Osteoblast (primary cell): ENCODE measurements at regions not wholly inside any gene's neighbourhood (a gene's known extent, or its start where the extent isn't known, plus 50 kb on each side); places are given as distances from the start of the nearest gene placed in this dataset.

Experiments used
- DNase-seq: peaks from one replicate; pipeline ENCODE4 v3.0.0; 2011; ENCODE audit warnings: low spot score, mixed read lengths; ENCODE audit not compliant: insufficient read length; ENCODE audit errors: missing footprints
- H2AFZ ChIP-seq: 2 replicates; pipeline ENCODE4 v1.6.0; 2011; ENCODE audit warnings: mild to moderate bottlenecking, low read length
- H3K27ac ChIP-seq: 2 replicates; pipeline ENCODE4 v1.5.1; 2011; ENCODE audit warnings: mild to moderate bottlenecking, low read depth, low read length, moderate library complexity
- H3K27me3 ChIP-seq: 2 replicates; pipeline ENCODE4 v1.6.0; 2012; ENCODE audit warnings: mild to moderate bottlenecking, control low read depth, inconsistent platforms, low read length, moderate library complexity; ENCODE audit not compliant: insufficient read depth
- H3K36me3 ChIP-seq: 2 replicates; pipeline ENCODE4 v1.5.1; 2011; ENCODE audit warnings: mild to moderate bottlenecking, low read length, control low read depth, moderate library complexity; ENCODE audit not compliant: insufficient read depth
- H3K4me1 ChIP-seq: 2 replicates; pipeline ENCODE4 v1.5.1; 2011; ENCODE audit warnings: mild to moderate bottlenecking, low read length, control low read depth, moderate library complexity; ENCODE audit not compliant: insufficient read depth
- H3K4me2 ChIP-seq: 2 replicates; pipeline ENCODE4 v1.6.0; 2011; ENCODE audit warnings: mild to moderate bottlenecking, low read length; ENCODE audit not compliant: insufficient read depth
- H3K4me3 ChIP-seq: fragments of 200-600 bp; sonication (generic); 3 replicates; pipeline ENCODE4 v1.5.1; 2012; ENCODE audit warnings: mild to moderate bottlenecking, low read length, inconsistent platforms; ENCODE audit not compliant: insufficient read depth
- H3K79me2 ChIP-seq: 2 replicates; pipeline ENCODE4 v1.6.0; 2012; ENCODE audit warnings: mild to moderate bottlenecking, low read length, control low read depth, inconsistent platforms; ENCODE audit not compliant: insufficient read depth
- H3K9me3 ChIP-seq: 2 replicates; pipeline ENCODE4 v1.5.1; 2011; ENCODE audit warnings: low read depth, low read length, control low read depth
- H4K20me1 ChIP-seq: 2 replicates; pipeline ENCODE4 v1.6.0; 2012; ENCODE audit warnings: mild to moderate bottlenecking, low read length, control low read depth; ENCODE audit not compliant: insufficient read depth
- CTCF ChIP-seq: IDR thresholded peaks from 2 replicates; pipeline ENCODE4 v1.5.1; 2011; ENCODE audit warnings: mild to moderate bottlenecking, low read depth, low read length, moderate library complexity; ENCODE audit errors: extremely low read depth

GRCh38 chr2:140178234-140178633 is 1398.0 kb upstream of the NXPH2 start:
- Histone ChIP-seq H4K20me1 (no peaks in the 10 kb centered on the region), H3K36me3 (no peaks in the 10 kb centered on the region), H3K4me1 (no peaks in the 10 kb centered on the region), H3K4me3 (no peak overlapping the region), H2AFZ (no peak overlapping the region), H3K27me3 (no peaks in the 10 kb centered on the region), H3K79me2 (no peaks in the 10 kb centered on the region), H3K27ac (no peak overlapping the region), H3K4me2 (no peak overlapping the region), H3K9me3 (no peaks in the 10 kb centered on the region)
- DNase-seq: no peak
- no peak for TF ChIP-seq CTCF

DNA sequence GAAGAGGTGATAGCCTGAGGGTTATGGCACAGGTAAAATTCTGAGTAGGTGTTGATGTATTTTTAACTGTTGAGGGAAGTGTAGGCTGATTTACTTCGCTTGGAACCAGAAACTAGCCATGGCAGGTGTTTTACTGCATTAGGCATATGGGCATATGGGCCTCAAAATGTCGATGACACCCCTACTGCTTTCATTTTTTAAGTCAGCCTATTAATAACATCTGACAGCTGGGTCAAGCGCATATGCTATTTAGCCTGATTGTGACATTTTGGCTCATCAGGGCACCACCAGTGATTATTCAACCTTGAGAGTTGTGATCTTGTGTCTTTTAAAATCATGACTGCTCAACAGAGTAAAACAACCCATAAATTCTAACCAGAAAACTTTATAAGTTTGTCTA is 1396.9 kb upstream of the NXPH2 start:
- H4K20me1 ChIP-seq: no peaks in the 10 kb centered on the region
- no peaks in the 10 kb centered on the region for H3K4me1 ChIP-seq
- H2AFZ ChIP-seq: no peak overlapping the region
- H3K4me2 ChIP-seq: no peak overlapping the region
- H3K4me3 ChIP-seq: no peak overlapping the region
- H3K36me3 ChIP-seq: no peaks in the 10 kb centered on the region
- H3K27ac ChIP-seq: no peak overlapping the region
- H3K9me3 ChIP-seq: no peaks in the 10 kb centered on the region
- no peak for TF ChIP-seq CTCF
- DNase-seq: no peak
- no peaks in the 10 kb centered on the region for H3K79me2 ChIP-seq
- H3K27me3 ChIP-seq: no peaks in the 10 kb centered on the region

GRCh38 chr2:140173790-140174189 is 1393.6 kb upstream of the NXPH2 start:
- no peaks in the 10 kb centered on the region for H3K36me3 ChIP-seq
- no peak overlapping the region for H3K27ac ChIP-seq
- no peaks in the 10 kb centered on the region for H3K4me1 ChIP-seq
- no peak overlapping the region for H2AFZ ChIP-seq
- H3K79me2 ChIP-seq: no peaks in the 10 kb centered on the region
- TF ChIP-seq CTCF: no peak
- H3K4me2 ChIP-seq: no peak overlapping the region
- no peak for DNase-seq
- H3K4me3 ChIP-seq: no peak overlapping the region
- H3K9me3 ChIP-seq: no peaks in the 10 kb centered on the region
- no peaks in the 10 kb centered on the region for H3K27me3 ChIP-seq
- no peaks in the 10 kb centered on the region for H4K20me1 ChIP-seq

- DNase-seq: no peak
- no peaks in the 10 kb centered on the region for H3K4me1 ChIP-seq
- H3K4me3 ChIP-seq: no peak overlapping the region
- H3K36me3 ChIP-seq: no peaks in the 10 kb centered on the region
- no peaks in the 10 kb centered on the region for H4K20me1 ChIP-seq
- H3K27me3 ChIP-seq: no peaks in the 10 kb centered on the region
- H3K4me2 ChIP-seq: no peak overlapping the region
- no peak overlapping the region for H2AFZ ChIP-seq
- H3K9me3 ChIP-seq: peaks cover 5% of the 10 kb centered on the region
- no peaks in the 10 kb centered on the region for H3K79me2 ChIP-seq
- no peak for TF ChIP-seq CTCF
- H3K27ac ChIP-seq: no peak overlapping the region
These were observed 1384.3 kb upstream of the NXPH2 start for GRCh38 chr2:140164449-140164848.
